Esophagus squamous epithelium (tissue), 5 donors: ENCODE measurements at regions not wholly inside any gene's neighbourhood (a gene's known extent, or its start where the extent isn't known, plus 50 kb on each side); places are given as distances from the start of the nearest gene placed in this dataset.

Source experiments
- DNase-seq: peaks from one replicate; lab custom pipeline; 2025; lab: John Stamatoyannopoulos, UW
- H3K27ac ChIP-seq, 4 donors: fragments of 200-600 bp; sonication (generic); one replicate each; pipeline ENCODE4 v1.5.1; 2016 to 2019; ENCODE audit warnings: mild to moderate bottlenecking in 1 of 4
- H3K27me3 ChIP-seq, 4 donors: fragments of 200-600 bp; sonication (generic); 1 replicate in 3 of 4; 2 replicates in 1 of 4; pipeline versions ENCODE4 v1.5.1 to v1.6.0; 2017 to 2021; ENCODE audit warnings: antibody characterized with exemption in 1 of 4
- H3K36me3 ChIP-seq, 3 donors: fragments of 200-600 bp; sonication (generic); one replicate each; pipeline ENCODE4 v1.5.1; 2016 to 2019
- H3K4me1 ChIP-seq, 3 donors: fragments of 200-600 bp; sonication (generic); one replicate each; pipeline ENCODE4 v1.5.1; 2017 to 2019
- H3K4me3 ChIP-seq, 4 donors: fragments of 200-600 bp; sonication (generic); 1 replicate in 3 of 4; 2 replicates in 1 of 4; pipeline ENCODE4 v1.5.1; 2016 to 2019; ENCODE audit warnings: mild to moderate bottlenecking in 2 of 4, moderate library complexity in 1 of 4
- H3K9me3 ChIP-seq, 3 donors: fragments of 200-600 bp; sonication (generic); one replicate each; pipeline ENCODE4 v1.5.1; 2016 to 2019
- CTCF ChIP-seq, 6 experiments: fragments of 450-650 bp in 4 of 6; fragments of 200-600 bp in 2 of 6; sonication (generic) in 2 of 6; IDR thresholded peaks; one replicate each; pipeline ENCODE4 v1.5.1; 2016 to 2019; ENCODE audit warnings: antibody characterized with exemption in 6 of 6, mild to moderate bottlenecking in 4 of 6, moderate library complexity in 4 of 6
- POLR2A ChIP-seq, 4 donors: fragments of 450-650 bp; IDR thresholded peaks; one replicate each; pipeline ENCODE4 v1.6.1; 2017; ENCODE audit warnings: antibody characterized with exemption in 4 of 4, mild to moderate bottlenecking in 4 of 4, moderate library complexity in 3 of 4
- WGBS, 2 donors: methylation state at CpG; one replicate each; pipeline ENCODE4 v1.1.5; 2018; 5-methylcytosine and 5-hydroxymethylcytosine counted together
- intact Hi-C: fragments of 100-400 bp; cut with DNase I; formaldehyde crosslinking; loops from one replicate; pipeline ENCODE4 v1.15.0; 2022
- donor health status: DM: yes; HTN: yes; CAD: no.

DNA sequence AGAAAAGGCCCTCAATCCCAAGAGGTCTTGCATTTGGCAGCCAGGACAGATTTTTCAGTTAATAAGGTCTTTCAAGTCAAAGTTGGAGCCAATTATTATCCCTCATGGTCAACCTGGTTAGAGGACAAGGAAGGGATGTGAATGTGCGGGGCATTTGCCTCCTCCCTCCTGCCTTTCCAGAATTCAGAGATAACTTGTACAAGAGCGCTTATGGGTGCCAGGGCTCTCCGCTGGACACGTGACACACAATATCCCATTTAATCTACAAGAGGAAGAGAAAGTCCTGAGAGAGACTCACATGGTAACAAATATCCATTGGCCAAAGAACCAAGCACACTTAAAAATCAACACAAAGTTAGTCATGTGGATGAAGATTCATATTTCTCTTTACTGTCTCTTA lies 78.5 kb upstream of the ST8SIA2 start:
- 62 to 82% methylated on average over 3 to 4 of the region's 4 CpGs for WGBS, 2 donors
- no peak for TF ChIP-seq CTCF (IDR thresholded peaks at IDR 0.05)
- TF ChIP-seq POLR2A (IDR thresholded peaks at IDR 0.05): no peak
- Histone ChIP-seq H3K4me3 (no peak overlapping the region), H3K4me1 (no peaks in the 10 kb centered on the region), H3K27me3 (peaks cover 0 to 44% (median 0%) of the 10 kb centered on the region in 4 donors), H3K9me3 (no peaks in the 10 kb centered on the region), H3K27ac (no peak overlapping the region), H3K36me3 (no peaks in the 10 kb centered on the region)
- intact Hi-C loops: no loop called here
- DNase-seq: no peak

GRCh38 chr15:92315595-92316211 lies 78.0 kb upstream of the ST8SIA2 start:
- Histone ChIP-seq H3K36me3 (no peaks in the 10 kb centered on the region), H3K9me3 (no peaks in the 10 kb centered on the region), H3K27me3 (peaks cover 0 to 44% (median 0%) of the 10 kb centered on the region in 4 donors), H3K4me1 (no peaks in the 10 kb centered on the region), H3K4me3 (no peak overlapping the region), H3K27ac (no peak overlapping the region)
- intact Hi-C loops: no loop called here
- TF ChIP-seq CTCF (IDR thresholded peaks at IDR 0.05) (no peak), POLR2A (IDR thresholded peaks at IDR 0.05) (no peak)
- WGBS, 2 donors: 55 to 68% methylated on average over 2 of the region's 2 CpGs
- DNase-seq: no peak

DNA sequence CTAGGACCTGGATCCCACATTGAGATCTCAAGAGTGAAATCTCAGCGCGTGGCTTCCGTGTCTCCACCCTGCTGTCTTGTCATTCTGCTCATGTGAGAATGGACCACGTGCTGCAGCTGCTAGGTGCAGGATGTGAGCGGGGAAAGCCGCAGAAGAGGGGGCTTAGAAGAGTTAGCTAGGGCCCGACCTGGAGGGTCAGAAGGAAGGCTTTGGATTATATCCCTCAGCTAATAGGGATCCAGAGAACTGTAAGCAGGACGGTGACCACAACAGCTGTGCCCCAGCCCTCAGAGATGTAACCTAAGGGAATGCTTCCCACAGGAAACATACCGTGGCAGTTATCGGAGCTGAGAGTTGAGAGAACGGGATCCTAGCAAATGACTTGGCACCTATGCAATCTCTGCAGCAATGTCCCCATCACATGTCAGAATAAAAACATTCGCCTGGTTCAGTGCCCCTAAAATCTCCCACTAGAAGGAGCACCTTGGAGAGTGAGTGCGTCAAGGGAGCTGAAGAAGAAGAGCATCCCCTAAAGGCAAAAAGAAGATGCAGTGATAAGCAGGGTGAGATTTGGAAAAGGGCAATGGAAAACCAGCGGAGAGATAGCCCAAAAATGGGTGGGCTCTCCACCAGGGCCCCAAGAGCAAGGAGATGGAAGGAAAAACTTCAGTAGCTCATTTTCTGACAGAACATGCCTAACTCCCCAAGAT lies 76.9 kb upstream of the ST8SIA2 start:
- Histone ChIP-seq H3K27ac (no peak overlapping the region), H3K4me1 (no peaks in the 10 kb centered on the region), H3K4me3 (no peak overlapping the region), H3K27me3 (peaks cover 0 to 40% (median 0%) of the 10 kb centered on the region in 4 donors), H3K9me3 (no peaks in the 10 kb centered on the region), H3K36me3 (no peaks in the 10 kb centered on the region)
- WGBS, 2 donors: 71 to 74% methylated on average over 14 of the region's 14 CpGs
- no peak for DNase-seq
- intact Hi-C loops: no loop called here
- TF ChIP-seq CTCF (IDR thresholded peaks at IDR 0.05) (no peak), POLR2A (IDR thresholded peaks at IDR 0.05) (no peak)

GRCh38 chr15:92320012-92320699 lies 73.5 kb upstream of the ST8SIA2 start:
- H3K36me3 ChIP-seq: no peaks in the 10 kb centered on the region
- no peaks in the 10 kb centered on the region for H3K9me3 ChIP-seq
- no peak for TF ChIP-seq CTCF (IDR thresholded peaks at IDR 0.05)
- no peak for TF ChIP-seq POLR2A (IDR thresholded peaks at IDR 0.05)
- DNase-seq: no peak
- peaks cover 0 to 18% (median 0%) of the 10 kb centered on the region in 3 donors for H3K4me1 ChIP-seq
- intact Hi-C loops: no loop called here
- 72 to 81% methylated on average over 6 of the region's 6 CpGs for WGBS, 2 donors
- H3K4me3 ChIP-seq: no peak overlapping the region
- H3K27me3 ChIP-seq: peaks cover 0 to 28% (median 0%) of the 10 kb centered on the region in 4 donors
- H3K27ac ChIP-seq: no peak overlapping the region
